ENCODE measurements at regions not wholly inside any gene's neighbourhood (a gene's known extent, or its start where the extent isn't known, plus 50 kb on each side); places are given as distances from the start of the nearest gene placed in this dataset.

DNA sequence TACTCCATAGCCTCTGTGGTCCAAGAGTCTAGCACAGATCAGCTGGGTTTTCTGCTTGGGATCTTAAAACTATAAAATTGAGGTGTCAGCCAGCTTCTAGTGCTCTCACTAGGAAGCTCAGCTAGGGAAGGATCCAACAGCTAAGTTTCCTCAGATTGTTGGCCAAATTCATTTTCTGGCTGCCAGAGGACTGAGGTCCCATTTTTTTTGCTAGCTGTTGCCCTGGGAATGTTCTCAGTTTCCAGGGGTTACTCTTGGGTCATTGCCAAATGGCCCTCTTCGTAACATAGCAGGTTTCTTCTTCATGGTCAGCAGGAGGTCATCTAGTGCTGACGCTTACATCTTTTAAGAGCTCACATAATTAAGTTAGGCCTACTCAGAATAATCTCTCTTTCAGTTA, 2178.2 kb downstream of the ARAP2 start:
- TF ChIP-seq, protein P1, sequence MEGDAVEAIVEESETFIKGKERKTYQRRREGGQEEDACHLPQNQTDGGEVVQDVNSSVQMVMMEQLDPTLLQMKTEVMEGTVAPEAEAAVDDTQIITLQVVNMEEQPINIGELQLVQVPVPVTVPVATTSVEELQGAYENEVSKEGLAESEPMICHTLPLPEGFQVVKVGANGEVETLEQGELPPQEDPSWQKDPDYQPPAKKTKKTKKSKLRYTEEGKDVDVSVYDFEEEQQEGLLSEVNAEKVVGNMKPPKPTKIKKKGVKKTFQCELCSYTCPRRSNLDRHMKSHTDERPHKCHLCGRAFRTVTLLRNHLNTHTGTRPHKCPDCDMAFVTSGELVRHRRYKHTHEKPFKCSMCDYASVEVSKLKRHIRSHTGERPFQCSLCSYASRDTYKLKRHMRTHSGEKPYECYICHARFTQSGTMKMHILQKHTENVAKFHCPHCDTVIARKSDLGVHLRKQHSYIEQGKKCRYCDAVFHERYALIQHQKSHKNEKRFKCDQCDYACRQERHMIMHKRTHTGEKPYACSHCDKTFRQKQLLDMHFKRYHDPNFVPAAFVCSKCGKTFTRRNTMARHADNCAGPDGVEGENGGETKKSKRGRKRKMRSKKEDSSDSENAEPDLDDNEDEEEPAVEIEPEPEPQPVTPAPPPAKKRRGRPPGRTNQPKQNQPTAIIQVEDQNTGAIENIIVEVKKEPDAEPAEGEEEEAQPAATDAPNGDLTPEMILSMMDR (IDR thresholded peaks at IDR 0.05) = no peak
- no peak for TF ChIP-seq ZFX (IDR thresholded peaks at IDR 0.05; ENCODE audit: borderline replicate concordance)

Measured in 22Rv1 (cell line).